GM12873 (cell line): ENCODE measurements at regions not wholly inside any gene's neighbourhood (a gene's known extent, or its start where the extent isn't known, plus 50 kb on each side); places are given as distances from the start of the nearest gene placed in this dataset.

ENCODE experiments used
- TF ChIP-seq, protein P1 (sequence below): IDR thresholded peaks from 2 replicates; pipeline ENCODE4 v1.5.1; 2012; ENCODE audit warnings: low read depth, mild to moderate bottlenecking, moderate library complexity, low read length, control low read depth; ENCODE audit not compliant: insufficient read depth; ENCODE audit errors: missing control alignments

DNA sequence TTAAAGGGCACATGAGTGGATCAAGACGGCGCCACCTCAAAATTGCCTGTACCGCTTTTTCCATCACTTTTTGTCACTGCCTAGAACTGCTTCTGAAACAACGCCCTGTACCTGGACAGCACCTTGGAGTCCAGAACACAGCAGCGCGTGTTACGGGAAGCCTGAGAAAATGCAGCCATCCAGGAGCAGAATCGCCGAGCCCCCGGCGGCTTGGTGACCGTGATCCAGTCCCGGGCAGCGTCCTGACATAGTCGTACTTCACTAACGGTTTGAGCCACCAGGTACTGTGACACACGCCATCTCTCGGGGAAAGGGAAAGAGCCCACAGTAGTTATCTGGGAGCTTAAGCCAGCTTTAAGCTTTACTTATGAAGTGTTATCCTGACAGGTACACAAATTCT is 168.9 kb upstream of the SALL3 start:
- TF ChIP-seq, protein P1, sequence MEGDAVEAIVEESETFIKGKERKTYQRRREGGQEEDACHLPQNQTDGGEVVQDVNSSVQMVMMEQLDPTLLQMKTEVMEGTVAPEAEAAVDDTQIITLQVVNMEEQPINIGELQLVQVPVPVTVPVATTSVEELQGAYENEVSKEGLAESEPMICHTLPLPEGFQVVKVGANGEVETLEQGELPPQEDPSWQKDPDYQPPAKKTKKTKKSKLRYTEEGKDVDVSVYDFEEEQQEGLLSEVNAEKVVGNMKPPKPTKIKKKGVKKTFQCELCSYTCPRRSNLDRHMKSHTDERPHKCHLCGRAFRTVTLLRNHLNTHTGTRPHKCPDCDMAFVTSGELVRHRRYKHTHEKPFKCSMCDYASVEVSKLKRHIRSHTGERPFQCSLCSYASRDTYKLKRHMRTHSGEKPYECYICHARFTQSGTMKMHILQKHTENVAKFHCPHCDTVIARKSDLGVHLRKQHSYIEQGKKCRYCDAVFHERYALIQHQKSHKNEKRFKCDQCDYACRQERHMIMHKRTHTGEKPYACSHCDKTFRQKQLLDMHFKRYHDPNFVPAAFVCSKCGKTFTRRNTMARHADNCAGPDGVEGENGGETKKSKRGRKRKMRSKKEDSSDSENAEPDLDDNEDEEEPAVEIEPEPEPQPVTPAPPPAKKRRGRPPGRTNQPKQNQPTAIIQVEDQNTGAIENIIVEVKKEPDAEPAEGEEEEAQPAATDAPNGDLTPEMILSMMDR = no peak

DNA sequence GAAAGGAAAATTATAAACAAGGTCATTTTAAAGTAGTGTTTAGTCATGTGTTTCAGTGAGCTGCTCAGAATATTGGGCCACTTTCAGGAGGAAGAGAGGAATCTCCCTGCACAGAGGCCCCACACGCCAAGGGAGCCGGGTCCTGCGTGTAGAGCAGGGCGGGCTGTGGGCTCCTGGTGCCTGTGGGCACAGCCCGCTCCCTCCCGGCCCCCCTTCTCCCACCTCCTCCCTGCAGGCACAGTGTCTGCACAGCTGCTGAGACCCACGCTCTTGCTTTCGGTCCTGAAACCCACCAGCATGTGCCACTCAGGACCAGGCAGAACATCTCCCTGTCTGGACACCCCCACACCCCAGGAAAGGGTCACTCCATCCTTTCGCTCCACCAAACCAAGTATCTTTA is 167.6 kb upstream of the SALL3 start:
- TF ChIP-seq, protein P1 = no peak

DNA sequence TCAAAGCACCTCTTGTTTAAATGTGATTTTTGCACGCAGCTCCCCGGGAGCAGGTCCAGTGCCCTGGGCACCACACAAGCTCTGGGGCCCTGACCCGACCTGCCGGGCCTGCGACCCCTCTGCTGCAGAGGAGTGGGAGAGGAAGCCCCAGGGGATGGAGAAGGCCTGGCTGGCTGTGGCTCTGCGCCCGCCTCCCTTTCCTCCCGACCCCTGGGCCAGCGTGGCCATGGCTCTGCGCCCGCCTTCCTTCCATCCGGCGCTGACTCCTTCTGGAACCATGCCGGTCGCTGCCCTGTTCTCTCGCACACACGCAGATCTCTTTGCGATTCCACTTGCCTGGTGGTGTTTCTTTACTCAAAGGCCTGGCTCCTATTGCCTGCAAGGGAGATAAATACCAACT is 166.5 kb upstream of the SALL3 start:
- TF ChIP-seq, protein P1 = no peak

DNA sequence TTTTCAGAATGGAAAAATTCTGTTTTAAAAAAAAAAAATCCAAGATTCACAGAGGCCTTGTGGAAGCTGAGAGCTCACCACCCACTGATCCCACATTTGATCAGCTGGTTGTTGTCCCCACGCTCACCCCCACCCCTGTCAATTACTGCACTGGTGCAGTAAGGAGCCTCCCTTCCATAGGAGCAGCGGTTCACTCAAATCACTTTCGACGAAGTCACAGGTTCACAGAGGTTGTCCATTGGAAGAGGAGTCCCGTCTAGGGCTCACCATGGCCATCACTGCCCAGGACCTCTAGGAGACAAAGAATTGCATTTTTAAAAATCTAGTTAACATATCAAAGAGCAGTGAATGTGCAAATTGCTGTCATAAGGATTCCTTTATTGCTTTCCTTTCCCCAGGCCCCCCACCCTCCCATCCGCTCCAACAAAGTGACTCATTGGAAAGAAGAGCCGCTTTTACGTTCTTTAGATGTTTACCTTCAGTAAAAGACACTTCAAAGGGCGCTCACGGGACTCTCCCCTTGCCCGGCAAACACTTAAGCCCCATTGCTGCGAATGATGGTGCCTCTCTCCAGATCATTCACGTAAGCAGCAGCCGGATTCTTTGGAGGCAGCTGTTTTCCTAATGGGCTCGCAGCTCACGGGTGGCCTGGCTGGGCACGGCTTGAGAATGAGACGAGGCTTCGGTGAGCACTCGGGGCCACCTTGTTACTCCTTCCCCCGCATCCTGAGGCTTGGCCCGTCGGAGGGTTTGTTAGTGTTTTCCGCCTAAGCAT is 165.5 kb upstream of the SALL3 start:
- TF ChIP-seq, protein P1 = no peak

DNA sequence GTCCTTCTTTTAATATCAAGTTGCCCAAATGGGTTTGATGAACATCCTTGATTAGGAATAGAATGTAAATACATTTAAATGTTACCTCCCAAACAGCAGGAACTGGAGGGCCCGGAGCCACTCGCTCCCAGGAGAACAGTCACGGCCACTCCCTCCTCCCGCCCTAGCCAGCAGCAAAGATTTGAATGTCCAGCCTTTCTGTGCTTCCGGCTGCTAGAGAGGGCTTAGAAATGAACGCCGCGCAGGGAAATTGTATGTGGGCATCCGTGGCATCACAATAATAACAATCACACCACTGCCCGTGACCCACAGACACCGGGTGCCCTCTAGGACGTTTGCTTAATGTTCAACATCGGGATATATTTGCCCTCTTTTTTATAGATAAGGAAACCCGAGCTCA is 164.9 kb upstream of the SALL3 start:
- TF ChIP-seq, protein P1 = no peak

DNA sequence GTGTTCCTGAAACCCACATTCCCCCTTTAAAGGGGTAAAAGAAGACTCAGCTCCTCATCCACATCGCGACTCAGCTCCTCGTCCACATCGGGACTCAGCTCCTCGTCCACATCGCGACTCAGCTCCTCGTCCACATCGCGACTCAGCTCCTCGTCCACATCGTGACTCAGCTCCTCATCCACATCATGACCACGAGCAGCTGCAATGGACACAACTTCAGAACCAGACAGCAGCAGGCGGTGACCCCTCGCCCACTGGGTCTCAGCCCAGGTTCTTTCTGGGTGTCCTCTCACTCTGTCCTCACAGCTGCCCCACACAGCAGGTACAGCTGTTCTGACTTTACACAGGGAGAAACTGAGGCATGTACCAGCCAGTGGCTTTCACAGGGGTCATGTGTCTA is 163.5 kb upstream of the SALL3 start:
- TF ChIP-seq, protein P1 = no peak

DNA sequence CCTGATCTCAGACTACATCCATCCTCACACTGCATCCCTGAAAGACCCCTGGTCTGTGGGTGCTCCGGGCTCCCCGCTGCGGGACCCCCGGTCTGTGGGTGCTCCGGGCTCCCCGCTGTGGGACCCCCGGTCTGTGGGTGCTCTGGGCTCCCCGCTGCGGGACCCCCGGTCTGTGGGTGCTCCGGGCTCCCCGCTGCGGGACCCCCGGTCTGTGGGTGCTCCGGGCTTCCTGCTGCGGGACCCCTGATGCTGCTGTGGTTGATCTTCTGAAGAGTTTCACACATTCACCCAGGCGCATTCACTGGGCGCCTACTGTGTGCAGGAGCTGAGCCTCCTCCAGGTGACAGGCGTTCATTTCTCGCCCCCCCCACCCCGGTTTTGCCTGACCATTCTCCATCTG is 162.7 kb upstream of the SALL3 start:
- TF ChIP-seq, protein P1 = no peak
